ENCODE measurements at regions not wholly inside any gene's neighbourhood (a gene's known extent, or its start where the extent isn't known, plus 50 kb on each side); places are given as distances from the start of the nearest gene placed in this dataset.

DNA sequence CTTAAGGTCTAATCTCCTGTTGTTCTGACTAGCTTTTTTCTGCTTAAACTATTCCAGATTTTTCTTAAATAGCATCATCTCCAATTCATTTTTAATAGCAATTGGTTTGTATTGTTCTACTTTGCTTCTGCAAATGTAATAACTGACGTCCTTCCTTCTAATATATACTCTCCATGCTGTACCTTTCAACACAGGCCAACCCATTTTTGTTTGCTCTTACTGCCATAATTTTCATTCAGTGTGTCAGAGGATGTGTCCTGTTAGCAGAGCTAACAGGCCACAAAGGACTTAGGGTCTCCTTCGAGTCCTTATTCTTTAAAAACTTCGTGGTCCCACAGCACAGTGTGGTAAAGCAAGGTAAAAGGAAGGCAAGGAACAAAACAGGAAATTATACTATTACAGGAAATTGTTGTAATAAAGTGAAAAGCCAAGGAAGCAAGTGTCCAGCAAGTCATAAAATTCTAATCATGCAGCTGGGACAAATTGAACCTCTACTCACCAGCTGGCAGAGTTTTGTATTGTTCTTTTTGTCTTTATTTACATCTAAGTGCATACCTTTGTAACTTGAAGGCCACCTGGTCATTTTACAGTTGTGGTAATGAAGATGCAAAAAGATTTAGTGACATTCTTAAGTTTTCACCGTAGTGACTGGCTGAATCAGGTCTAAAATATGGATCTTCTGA, 64.9 kb upstream of the ZBTB20 start:
- TF ChIP-seq, protein P1, sequence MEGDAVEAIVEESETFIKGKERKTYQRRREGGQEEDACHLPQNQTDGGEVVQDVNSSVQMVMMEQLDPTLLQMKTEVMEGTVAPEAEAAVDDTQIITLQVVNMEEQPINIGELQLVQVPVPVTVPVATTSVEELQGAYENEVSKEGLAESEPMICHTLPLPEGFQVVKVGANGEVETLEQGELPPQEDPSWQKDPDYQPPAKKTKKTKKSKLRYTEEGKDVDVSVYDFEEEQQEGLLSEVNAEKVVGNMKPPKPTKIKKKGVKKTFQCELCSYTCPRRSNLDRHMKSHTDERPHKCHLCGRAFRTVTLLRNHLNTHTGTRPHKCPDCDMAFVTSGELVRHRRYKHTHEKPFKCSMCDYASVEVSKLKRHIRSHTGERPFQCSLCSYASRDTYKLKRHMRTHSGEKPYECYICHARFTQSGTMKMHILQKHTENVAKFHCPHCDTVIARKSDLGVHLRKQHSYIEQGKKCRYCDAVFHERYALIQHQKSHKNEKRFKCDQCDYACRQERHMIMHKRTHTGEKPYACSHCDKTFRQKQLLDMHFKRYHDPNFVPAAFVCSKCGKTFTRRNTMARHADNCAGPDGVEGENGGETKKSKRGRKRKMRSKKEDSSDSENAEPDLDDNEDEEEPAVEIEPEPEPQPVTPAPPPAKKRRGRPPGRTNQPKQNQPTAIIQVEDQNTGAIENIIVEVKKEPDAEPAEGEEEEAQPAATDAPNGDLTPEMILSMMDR (IDR thresholded peaks at IDR 0.05) = no peak
- no peak for TF ChIP-seq POLR2AphosphoS5 (IDR thresholded peaks at IDR 0.05)
- no peak for TF ChIP-seq POLR2A (IDR thresholded peaks at IDR 0.05)
